HG03342 (cell line): ENCODE measurements at regions not wholly inside any gene's neighbourhood (a gene's known extent, or its start where the extent isn't known, plus 50 kb on each side); places are given as distances from the start of the nearest gene placed in this dataset.
"Not testable (repeated sequence)": the region's sequence is repeated elsewhere in the genome, so short reads cannot be mapped to it uniquely, and the experiment has no call there.

ENCODE experiments used
- ATAC-seq: cut with Tn5 transposase; IDR thresholded peaks from one replicate; pipeline ENCODE4 v1.9.1; 2021; ENCODE audit warnings: mild to moderate bottlenecking, moderate library complexity; ENCODE audit not compliant: unreplicated experiment

- not testable (repeated sequence) for ATAC-seq
These were observed 181.2 kb downstream of the CD47 start for GRCh38 chr3:107909583-107909982.

DNA sequence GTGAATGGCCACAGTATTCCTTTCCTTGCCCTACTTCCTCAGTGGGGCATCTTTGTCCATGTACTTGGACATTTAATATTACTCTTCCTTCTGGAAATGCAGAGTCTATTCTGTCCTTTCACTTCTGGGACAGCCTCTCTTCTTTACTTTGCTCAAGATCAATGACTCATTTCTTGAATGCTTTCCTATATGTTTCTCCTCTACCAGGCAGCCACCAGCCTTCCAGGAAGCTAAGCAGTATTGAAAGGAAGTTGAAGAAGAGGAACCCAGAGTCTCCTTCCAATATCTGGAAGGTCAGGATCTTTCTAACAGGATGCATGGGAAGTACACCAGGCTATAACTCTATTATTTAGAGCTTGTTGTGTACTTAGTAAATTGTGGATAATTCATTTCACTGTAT, 182.8 kb downstream of the CD47 start:
- ATAC-seq, result no peak

DNA sequence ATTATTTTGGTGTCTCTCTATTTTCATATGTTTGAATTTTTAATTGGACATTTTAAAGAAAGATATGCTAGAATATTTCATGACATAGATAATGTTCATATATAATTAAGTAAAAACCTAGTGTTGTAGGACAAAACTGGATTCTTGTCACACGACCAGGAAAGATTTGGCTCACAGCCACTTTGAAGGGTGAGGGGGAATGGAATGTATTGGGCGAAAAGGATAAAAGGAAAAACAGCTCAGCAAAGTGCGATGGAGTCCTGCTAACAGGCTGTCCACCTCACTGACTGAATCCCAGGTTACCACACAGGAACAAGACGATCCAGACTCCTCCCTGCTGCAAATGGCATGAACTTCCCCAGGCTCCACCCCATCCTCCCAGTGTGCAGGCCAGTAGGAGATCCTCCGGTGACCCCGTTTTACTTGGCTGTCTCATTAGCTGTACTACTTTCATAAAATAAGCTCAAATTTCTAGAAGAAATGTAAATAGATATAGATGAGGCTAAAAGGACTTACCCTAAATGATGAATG, 186.2 kb downstream of the CD47 start:
- no peak for ATAC-seq

- no peak for ATAC-seq
These were observed 190.7 kb downstream of the CD47 start for GRCh38 chr3:107899990-107900651.

DNA sequence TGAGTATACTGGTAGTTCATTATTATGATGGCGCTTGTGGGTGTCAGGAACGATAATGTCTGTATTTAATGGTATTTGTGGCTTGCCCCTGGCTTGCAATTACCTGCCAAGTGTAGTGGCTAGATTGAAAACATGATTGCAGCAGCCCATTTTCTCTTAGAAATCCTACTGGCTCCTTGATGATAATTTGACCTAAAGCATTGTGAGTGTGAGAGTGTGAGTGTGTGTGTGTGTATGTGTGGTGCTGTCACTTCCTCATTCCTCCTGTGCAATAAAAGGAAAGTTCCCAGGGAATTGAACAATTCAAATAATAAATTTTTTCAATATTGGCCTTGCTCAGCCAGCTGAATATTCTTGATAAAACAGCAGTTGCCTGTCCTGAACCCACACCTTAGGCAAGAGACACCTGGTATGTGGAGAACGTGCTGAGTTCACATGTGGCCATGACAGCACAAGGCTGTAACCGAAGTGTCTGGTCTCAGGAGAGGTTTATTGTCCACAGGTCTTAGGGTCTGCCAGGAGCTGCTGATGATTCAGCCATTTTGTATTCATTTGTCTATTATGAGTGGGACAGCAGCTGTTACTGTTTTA, 193.3 kb downstream of the CD47 start:
- ATAC-seq, result no peak

GRCh38 chr3:107894998-107895397, 195.8 kb downstream of the CD47 start:
- ATAC-seq, result no peak

DNA sequence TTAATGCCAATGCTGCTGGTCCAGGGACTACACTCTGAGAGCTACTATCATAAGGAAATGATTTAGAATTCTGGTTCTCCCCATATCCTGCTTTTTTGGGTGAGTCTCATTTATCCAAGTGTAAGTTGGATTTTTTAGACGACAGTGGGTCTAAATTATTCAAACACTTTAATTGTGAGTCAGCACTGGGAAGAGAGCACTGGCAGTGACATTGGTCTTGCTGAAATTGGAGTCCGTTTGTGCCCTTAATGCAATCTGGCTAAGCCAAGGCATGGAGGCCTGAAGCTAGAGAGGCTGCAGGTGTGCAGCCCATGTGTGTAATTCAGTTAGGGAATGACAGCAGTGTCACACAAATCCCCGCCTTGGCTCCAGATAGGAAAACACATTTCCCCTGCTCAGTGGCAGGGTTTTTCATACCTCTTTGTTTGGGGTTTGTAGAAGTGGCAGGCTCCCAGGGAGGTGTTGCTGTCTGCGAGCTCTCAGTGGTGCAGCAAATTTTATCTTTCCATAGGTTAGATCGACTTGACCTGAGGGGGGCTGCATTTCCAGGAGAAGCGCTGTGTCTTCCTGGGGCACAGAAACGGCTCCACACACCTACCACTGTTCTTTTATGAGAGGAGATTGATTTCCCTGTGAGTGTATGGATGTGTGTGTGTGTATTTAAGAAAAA, 197.7 kb downstream of the CD47 start:
- no peak for ATAC-seq

DNA sequence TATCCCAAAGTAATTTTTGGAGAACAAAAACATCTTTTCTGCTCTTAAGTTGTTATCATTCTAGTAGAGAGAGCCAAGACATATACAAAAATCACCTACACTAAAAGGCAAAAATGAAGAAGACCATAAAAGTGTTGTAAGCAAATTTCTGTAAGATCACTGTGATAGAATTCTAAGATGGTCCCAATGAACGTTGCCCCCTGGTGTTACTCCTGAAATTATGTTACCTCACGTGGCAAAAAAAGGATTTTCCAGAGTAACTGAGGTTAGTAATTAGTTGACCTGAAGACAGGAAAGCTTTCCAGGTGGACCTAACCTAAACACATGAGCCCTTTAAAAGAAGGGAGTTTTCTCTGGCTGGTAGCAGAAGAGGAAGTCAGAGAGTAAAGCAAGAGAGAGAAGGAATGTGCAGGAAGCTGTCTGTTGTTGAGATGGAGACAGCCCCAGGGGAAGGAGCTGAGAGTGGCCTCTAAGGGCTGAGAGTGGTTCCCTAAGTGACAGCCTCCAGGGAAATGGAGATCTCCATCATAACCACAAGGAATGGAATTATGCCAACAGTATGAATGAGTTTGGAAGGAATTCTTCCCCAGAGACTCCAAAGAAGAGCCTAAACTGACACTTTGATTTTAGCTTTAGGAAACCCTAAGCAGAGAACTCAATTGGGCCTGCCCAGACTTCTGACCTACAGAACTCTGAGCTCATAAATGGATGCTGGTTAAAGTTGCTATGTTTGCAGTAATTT, 205.9 kb downstream of the CD47 start:
- ATAC-seq, result no peak

DNA sequence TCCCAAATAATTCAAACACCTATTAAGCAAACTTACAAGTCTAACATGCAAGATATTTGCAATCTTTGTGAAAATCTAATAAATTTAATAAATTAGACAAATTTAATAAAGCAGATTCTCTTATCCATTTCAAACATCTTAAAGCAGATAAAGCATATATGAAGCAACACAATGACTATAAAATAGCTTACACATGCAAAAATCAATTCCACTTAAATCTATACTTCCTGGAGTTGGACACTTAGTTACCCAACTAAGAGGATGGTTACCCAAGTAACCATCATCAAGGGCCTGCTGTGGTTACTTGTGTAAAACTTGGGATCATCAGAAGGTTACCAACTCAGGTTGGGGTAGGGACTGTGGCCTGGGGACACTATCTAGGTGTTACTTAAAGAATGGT, 206.8 kb downstream of the CD47 start:
- ATAC-seq, result no peak

DNA sequence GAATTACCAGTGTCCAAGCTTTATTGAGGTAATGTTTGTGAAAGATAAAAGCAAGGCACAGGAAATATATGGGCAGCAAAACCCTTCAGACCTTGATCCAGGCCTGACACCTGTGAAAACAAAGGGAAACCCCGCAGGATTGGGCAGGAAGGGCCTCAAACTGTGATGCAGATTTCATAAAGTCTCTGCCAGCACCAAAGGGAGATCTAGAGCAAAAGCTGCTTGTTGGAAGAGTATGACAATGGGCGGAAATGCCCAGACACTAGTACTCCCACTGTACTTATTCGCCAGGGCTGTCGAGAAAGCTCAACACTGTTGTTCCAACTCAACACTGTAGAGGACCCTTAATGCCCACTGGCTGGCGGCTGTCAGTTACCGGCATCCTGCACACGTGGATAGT, 207.9 kb downstream of the CD47 start:
- no peak for ATAC-seq

- no peak for ATAC-seq
These were observed 208.6 kb downstream of the CD47 start for GRCh38 chr3:107882261-107882660.

GRCh38 chr3:107881509-107881908, 209.3 kb downstream of the CD47 start:
- no peak for ATAC-seq

DNA sequence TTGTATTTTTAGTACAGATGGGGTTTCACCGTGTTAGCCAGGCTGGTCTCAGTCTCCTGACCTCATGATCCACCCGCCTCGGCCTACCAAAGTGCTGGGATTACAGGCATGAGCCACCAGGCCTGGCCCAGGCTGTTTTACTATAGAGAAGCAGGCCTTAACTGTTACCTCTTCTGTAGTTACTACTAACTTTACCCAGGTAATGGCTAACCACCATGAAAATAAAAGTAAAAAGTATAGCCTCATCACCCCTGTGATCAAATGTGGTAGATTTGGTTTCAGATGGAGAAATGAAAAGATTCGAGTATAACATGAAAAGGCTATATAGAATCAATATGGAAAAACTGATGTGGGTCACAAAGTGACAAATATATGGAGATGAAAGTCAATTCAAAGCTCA, 210.1 kb downstream of the CD47 start:
- ATAC-seq, result no peak

DNA sequence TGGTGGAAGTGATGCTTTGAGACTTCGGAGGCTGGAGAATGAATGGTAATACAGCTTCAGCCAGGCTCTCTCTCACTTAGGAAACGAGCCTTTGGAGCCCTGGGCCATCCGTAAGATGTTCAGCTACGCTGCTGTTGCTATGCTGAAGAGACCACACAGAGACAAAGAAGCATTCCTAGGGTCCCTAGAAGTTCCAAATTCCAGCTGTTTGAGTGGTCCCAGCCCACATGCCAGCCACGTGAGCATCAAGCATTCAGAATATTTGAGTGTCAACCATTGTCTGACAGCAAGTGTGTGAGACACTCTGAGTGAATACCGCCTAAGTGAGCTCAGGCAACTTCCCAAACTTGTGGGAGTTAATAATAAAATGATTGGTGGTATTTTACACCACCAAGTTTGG, 212.9 kb downstream of the CD47 start:
- ATAC-seq, result no peak

DNA sequence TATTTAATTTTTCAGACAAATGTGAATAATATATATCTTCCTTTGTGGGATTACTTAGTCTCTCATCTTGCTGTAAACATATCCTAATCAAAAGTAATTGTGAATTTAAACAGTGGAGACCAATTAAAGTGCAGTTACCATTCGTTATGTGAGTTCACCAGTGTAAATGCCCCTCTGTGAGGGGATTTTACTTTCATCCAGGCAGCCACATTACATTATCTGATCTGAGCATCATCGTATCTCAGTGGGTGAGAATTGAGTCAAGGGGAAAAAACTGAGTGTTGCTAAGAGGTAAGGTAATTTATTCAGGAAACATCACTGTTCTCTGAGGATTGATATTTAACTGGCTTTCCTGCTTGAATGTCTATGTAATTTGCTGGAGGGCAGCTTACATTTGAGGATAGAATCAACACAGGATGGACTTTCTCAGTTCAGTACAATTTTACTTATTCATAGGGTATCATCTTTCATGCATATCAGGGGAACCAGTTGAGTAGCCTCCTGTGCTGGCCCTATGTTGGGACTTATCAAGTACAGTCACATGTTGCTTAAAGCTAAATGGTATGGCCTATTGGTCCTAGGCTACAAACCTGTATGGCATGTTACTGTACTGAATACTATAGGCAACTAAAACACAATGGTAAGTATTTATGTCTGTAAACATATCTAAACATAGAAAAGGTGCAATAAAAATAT, 219.7 kb downstream of the CD47 start:
- no peak for ATAC-seq

- no peak for ATAC-seq
These were observed 220.7 kb downstream of the CD47 start for GRCh38 chr3:107870096-107870495.

DNA sequence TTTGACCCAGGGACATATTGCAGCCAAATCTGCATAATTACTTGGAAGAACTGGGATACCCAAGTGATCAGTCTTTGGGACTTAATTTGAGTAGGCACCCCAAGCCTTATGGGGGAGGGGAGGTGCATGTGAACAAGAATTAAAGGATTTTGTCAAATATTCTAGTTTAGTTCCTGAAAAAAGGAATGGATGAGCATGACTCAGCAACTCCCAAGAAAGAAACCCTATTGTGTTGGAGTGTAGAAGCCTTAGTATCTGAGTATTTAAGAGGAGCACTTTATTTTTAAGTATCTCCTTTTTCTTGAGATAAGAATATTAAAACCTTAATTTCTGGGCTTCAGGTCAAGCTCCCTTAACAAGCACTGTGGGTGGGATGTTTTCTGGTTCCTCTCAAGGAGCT, 222.4 kb downstream of the CD47 start:
- ATAC-seq, result no peak

- ATAC-seq, result peak; percentile 90
These were observed 228.9 kb downstream of the CD47 start for GRCh38 chr3:107861904-107862303.

DNA sequence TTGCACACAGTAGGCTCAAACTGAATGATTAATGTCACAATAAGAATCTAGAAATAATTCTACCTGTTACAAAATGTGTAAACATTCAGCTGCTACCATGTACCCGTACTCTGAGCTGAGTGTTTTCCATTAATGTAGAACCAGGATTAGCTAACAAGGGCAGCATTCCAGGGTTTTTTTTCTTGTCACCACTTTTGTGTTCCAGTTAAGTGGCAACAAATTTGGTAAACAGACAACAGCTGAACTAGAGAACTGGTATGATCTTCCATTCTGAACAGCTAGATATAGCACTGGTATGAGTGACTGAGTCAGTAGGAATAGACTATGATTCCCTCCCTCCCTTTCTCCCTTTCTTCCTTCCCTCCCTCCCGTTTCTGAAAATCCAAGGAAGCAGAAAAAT, 229.4 kb downstream of the CD47 start:
- ATAC-seq, result no peak
